Suprapubic skin (tissue), 4 donors: ENCODE measurements at regions not wholly inside any gene's neighbourhood (a gene's known extent, or its start where the extent isn't known, plus 50 kb on each side); places are given as distances from the start of the nearest gene placed in this dataset.

Experiments used
- EP300 ChIP-seq: sonication (generic); formaldehyde crosslinking; IDR thresholded peaks from one replicate; pipeline ENCODE4 v1.6.1; 2017; ENCODE audit warnings: antibody characterized with exemption
- POLR2A ChIP-seq, 2 donors: fragments of 450-650 bp; IDR thresholded peaks; one replicate each; pipeline ENCODE4 v1.6.1; 2017; ENCODE audit warnings: antibody characterized with exemption in 2 of 2, mild to moderate bottlenecking in 2 of 2, moderate library complexity in 2 of 2
- POLR2AphosphoS5 ChIP-seq, 3 donors: sonication (generic); formaldehyde crosslinking; IDR thresholded peaks; one replicate each; pipeline ENCODE4 v1.6.1; 2017; ENCODE audit warnings: antibody characterized with exemption in 3 of 3
- TF ChIP-seq, protein P1 (sequence below), 2 donors: fragments of 200-600 bp in 1 of 2; fragments of 450-650 bp in 1 of 2; sonication (generic) in 1 of 2; IDR thresholded peaks; one replicate each; pipeline ENCODE4 v1.5.1; 2016 to 2019; ENCODE audit warnings: antibody characterized with exemption in 2 of 2, mild to moderate bottlenecking in 1 of 2, moderate library complexity in 1 of 2

GRCh38 chr1:219480011-219480410 lies 132.9 kb downstream of the ZC3H11B start:
- TF ChIP-seq POLR2AphosphoS5 (IDR thresholded peaks at IDR 0.05) (no peak), POLR2A (IDR thresholded peaks at IDR 0.05) (no peak), EP300 (no peak)
- TF ChIP-seq, protein P1, sequence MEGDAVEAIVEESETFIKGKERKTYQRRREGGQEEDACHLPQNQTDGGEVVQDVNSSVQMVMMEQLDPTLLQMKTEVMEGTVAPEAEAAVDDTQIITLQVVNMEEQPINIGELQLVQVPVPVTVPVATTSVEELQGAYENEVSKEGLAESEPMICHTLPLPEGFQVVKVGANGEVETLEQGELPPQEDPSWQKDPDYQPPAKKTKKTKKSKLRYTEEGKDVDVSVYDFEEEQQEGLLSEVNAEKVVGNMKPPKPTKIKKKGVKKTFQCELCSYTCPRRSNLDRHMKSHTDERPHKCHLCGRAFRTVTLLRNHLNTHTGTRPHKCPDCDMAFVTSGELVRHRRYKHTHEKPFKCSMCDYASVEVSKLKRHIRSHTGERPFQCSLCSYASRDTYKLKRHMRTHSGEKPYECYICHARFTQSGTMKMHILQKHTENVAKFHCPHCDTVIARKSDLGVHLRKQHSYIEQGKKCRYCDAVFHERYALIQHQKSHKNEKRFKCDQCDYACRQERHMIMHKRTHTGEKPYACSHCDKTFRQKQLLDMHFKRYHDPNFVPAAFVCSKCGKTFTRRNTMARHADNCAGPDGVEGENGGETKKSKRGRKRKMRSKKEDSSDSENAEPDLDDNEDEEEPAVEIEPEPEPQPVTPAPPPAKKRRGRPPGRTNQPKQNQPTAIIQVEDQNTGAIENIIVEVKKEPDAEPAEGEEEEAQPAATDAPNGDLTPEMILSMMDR (IDR thresholded peaks at IDR 0.05), result no peak
